Kidney capillary endothelial cell (primary cell): ENCODE measurements at regions not wholly inside any gene's neighbourhood (a gene's known extent, or its start where the extent isn't known, plus 50 kb on each side); places are given as distances from the start of the nearest gene placed in this dataset.
"Not testable (repeated sequence)": the region's sequence is repeated elsewhere in the genome, so short reads cannot be mapped to it uniquely, and the experiment has no call there.

Experiments
- DNase-seq: peaks from one replicate; pipeline ENCODE4 v3.0.0-alpha.2; 2018; ENCODE audit warnings: low spot score

DNA sequence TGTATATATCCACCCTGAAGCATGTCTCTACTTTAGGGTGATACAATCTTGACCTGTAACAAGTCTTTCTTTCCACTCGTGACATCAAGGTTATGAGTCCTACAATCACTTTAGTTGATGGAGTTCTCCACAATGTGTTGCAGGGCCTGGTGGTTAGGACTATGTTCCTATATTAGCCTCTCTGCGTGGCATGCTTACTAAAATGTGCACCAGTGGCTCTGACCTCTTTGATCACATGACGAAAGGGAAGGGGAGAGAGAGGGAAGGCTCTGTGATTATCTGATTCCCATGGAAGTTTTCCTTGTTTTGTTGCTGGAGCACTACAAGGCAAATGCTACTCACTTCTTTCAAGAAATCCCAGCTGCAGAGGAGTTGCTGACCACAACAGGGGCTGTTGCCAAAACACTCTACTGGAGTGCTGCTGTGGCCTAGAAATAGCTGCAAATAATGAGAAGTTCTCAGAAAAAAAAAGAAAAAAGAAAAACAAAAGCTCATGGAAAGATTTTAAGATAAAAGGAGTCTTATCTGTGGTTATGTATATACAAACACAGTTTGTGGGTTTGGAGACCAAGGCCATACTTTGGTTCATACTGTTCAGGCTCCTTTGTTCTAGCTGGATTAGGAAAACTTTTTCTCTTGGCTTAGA is 272.8 kb upstream of the MMADHC start:
- no peak for DNase-seq

- DNase-seq: peak; percentile 74
Observed at GRCh38 chr2:149858901-149859634, 271.5 kb upstream of the MMADHC start.

- DNase-seq: peak; percentile 2
Observed at GRCh38 chr2:149858216-149858615, 270.6 kb upstream of the MMADHC start.

DNA sequence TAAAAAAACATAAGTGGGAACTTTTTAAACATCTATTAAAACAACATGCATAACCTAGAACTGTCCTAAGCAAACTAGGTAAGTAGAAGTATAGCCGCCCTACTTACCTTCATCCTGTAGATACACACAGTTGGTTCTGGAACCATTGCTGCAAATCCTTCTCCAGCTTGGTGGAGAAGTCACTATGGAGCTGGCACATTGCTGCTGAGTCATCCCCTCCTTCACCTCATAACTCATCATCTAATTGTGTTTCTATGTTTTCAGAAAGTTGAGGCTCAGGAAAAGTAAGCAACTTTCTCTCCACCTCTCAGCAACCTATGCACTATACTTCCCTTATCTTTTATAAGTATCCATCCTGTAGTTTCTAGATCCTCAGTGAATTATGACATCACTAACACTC is 269.8 kb upstream of the MMADHC start:
- peak; percentile 17 for DNase-seq

DNA sequence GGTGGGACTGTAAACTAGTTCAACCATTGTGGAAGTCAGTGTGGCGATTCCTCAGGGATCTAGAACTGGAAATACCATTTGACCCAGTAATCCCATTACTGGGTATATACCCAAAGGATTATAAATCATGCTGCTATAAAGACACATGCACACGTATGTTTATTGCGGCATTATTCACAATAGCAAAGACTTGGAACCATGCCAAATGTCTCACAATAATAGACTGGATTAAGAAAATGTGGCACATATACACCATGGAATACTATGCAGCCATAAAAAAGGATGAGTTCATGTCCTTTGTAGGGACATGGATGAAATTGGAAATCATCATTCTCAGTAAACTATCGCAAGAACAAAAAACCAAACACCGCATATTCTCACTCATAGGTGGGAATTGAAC is 268.3 kb upstream of the MMADHC start:
- not testable (repeated sequence) for DNase-seq

GRCh38 chr2:149849591-149849990 is 262.0 kb upstream of the MMADHC start:
- DNase-seq: no peak

- no peak for DNase-seq
Observed at GRCh38 chr2:149849136-149849535, 261.6 kb upstream of the MMADHC start.

DNA sequence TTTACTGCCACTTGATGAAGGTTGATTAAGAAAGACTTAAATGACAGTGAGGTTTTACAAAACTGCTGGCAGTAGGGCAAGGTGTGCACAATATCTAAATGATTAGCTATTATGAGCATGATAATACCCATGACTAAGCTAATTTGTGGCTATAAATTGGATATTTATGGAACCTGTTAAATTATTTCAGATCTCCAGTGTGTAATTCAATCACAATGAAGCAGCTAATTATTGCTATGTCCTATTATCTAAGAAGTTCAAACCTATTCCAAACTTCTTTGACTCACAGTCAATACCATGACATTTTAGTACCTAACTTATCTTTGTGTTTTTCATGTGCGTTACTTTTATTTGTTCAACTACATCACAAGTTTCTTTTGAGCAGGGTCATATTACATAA is 253.8 kb upstream of the MMADHC start:
- DNase-seq: no peak

- DNase-seq: no peak
Observed at GRCh38 chr2:149832324-149832723, 244.7 kb upstream of the MMADHC start.

- DNase-seq: no peak
Observed at GRCh38 chr2:149828520-149829210, 241.1 kb upstream of the MMADHC start.

GRCh38 chr2:149827585-149828126 is 240.1 kb upstream of the MMADHC start:
- DNase-seq: no peak

- DNase-seq: no peak
Observed at GRCh38 chr2:149826471-149827125, 239.0 kb upstream of the MMADHC start.

DNA sequence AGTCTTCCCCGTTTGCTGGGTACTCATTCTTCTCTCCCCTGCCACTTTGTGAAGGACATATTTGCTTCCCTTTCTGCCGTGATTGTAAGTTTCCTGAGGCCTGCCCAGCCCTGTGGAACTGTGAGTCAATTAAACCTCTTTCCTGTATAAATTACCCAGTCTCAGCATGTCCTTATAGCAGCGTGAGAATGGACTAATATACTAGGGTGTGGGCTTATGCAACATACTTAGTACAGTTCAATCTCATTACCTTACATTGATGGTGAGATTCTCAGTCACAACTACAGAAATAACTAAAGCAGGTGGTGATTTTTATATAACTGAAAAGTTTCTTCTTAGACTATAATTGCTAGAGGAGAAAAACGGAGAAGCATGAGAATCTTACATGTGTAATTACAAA is 237.9 kb upstream of the MMADHC start:
- no peak for DNase-seq

- no peak for DNase-seq
Observed at GRCh38 chr2:149824136-149824535, 236.6 kb upstream of the MMADHC start.

GRCh38 chr2:149819356-149819957 is 231.9 kb upstream of the MMADHC start:
- DNase-seq: no peak

DNA sequence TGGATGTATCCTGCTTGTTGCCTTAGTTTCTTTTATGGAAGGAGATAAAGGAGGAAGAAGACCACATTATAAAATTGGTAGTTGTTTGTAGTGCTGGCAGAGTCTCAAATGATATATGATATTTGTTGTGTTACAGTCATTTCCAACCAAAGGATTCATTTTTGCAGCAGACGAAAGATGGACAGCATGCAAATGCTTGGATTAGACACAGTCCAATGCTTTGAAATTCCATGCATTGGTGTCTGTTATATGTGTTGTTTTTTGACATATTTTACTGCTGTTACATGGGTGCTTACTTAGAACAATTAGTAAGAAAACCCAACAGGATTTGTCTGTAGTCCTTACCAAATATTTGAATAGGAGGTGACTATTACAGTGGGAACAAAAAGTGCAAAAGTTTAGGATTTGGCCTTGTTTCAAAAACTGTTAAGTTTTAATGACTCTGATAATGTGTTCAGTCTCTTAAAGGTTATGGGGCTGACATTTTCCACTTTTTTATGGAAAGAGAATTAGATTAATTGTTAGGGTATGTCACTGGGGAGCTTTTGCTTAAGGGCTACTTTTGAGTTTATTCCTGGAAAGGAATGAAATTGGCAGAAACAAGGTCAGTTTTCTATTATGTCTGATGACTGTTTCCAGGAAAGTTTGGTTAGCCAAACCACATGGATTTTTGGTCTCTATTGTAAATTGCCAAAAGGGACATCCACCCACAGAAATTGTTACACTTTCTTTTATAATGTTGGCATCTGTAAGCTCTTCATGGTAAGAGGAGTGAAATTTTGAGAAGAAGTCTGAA is 229.4 kb upstream of the MMADHC start:
- no peak for DNase-seq

DNA sequence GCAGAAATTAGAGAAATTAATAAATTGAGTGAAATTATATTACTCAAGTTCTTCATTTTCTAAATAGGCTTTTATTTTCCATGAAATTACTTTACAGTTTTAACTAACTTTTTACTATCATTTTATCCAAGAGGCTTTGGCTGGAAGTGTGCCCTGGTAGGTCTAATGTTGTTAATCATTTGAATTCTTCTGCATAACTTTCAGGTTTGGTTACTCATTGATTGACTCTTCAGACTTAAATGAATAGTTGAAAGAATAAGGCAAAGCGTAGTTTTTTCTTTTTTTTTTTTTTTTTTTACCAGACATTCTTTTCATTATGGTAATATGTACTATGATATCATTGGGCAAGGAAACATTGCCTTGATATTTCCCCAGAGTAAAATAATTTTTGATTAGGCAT is 228.4 kb upstream of the MMADHC start:
- no peak for DNase-seq

- DNase-seq: no peak
Observed at GRCh38 chr2:149814901-149815300, 227.3 kb upstream of the MMADHC start.

DNA sequence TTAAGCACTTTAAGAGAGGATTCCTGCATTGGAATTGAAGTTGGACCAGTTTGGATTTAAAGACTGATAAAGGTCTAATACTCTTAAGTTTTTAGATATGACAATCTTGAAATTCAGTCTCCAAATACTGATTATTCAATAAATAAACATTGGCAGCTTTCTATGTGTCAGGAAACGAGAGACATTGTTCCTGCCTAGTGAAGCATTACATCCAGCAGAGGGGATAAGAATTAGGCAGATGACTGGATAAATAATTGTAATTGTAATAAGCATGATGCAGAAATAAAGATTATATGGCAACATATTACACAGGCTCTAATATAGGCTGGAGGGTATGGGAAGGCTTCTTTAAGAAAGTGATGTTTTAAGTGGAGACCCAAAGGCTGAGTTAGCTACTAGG is 226.5 kb upstream of the MMADHC start:
- no peak for DNase-seq

GRCh38 chr2:149808556-149808955 is 221.0 kb upstream of the MMADHC start:
- no peak for DNase-seq

- DNase-seq: no peak
Observed at GRCh38 chr2:149806651-149807050, 219.1 kb upstream of the MMADHC start.
